GM23338 (cell line): ENCODE measurements at regions not wholly inside any gene's neighbourhood (a gene's known extent, or its start where the extent isn't known, plus 50 kb on each side); places are given as distances from the start of the nearest gene placed in this dataset.

Experiments used
- CTCF ChIP-seq, 2 experiments: fragments of 200-600 bp in 1 of 2; sonication (generic) in 1 of 2; conservative IDR thresholded peaks; 2 replicates each; pipeline versions ENCODE4 v1.5.1 to v1.6.1; 2016 to 2017; ENCODE audit warnings: antibody characterized with exemption in 2 of 2, low read depth in 2 of 2, mild to moderate bottlenecking in 2 of 2, moderate library complexity in 1 of 2
- POLR2AphosphoS5 ChIP-seq: IDR thresholded peaks from 2 replicates; pipeline ENCODE4 v1.6.1; 2016; ENCODE audit warnings: antibody characterized with exemption, low read depth

GRCh38 chr12:103085541-103085940 lies 128.1 kb downstream of the ASCL1 start:
- TF ChIP-seq POLR2AphosphoS5 = no peak
- no peak for TF ChIP-seq CTCF (conservative IDR thresholded peaks at IDR 0.05; ENCODE audit: low read depth in 2 of 2)
